Fibroblast of villous mesenchyme (primary cell): ENCODE measurements at regions not wholly inside any gene's neighbourhood (a gene's known extent, or its start where the extent isn't known, plus 50 kb on each side); places are given as distances from the start of the nearest gene placed in this dataset.

Experiments used
- DNase-seq: peaks from one replicate; pipeline ENCODE4 v3.0.0-alpha.2; 2010; ENCODE audit warnings: low read depth
- H3K4me3 ChIP-seq: 2 replicates; pipeline ENCODE4 v1.5.1; 2011; ENCODE audit warnings: low read depth, mild to moderate bottlenecking, low read length
- TF ChIP-seq, protein P1 (sequence below): IDR thresholded peaks from 2 replicates; pipeline ENCODE4 v1.5.1; 2012; ENCODE audit warnings: low read depth, mild to moderate bottlenecking, low read length; ENCODE audit not compliant: insufficient read depth

DNA sequence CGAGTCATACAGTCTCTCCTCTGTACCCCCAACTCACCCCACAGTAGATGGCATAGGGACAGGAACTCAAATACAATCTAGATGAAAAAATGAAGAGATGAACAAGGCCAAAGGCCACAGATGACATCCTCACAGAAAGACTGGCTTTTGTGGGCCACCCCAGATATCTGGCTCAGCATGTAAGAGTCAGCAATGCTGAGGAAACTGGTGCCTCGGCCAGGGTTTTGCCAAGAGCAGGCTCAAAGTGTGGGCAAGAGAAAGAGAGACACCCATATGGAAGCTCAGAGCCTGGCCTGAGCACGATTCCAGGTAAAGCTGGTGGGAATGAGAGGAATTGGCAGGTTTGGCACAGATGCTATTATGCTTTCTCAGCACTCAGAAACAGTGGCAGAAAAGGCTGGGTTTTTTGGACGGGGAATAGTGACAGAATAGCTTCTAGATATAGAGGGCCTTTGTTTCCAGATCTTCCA is 460.6 kb downstream of the FOXO1 start:
- DNase-seq: no peak
- TF ChIP-seq, protein P1, sequence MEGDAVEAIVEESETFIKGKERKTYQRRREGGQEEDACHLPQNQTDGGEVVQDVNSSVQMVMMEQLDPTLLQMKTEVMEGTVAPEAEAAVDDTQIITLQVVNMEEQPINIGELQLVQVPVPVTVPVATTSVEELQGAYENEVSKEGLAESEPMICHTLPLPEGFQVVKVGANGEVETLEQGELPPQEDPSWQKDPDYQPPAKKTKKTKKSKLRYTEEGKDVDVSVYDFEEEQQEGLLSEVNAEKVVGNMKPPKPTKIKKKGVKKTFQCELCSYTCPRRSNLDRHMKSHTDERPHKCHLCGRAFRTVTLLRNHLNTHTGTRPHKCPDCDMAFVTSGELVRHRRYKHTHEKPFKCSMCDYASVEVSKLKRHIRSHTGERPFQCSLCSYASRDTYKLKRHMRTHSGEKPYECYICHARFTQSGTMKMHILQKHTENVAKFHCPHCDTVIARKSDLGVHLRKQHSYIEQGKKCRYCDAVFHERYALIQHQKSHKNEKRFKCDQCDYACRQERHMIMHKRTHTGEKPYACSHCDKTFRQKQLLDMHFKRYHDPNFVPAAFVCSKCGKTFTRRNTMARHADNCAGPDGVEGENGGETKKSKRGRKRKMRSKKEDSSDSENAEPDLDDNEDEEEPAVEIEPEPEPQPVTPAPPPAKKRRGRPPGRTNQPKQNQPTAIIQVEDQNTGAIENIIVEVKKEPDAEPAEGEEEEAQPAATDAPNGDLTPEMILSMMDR: no peak
- H3K4me3 ChIP-seq: no peak overlapping the region

DNA sequence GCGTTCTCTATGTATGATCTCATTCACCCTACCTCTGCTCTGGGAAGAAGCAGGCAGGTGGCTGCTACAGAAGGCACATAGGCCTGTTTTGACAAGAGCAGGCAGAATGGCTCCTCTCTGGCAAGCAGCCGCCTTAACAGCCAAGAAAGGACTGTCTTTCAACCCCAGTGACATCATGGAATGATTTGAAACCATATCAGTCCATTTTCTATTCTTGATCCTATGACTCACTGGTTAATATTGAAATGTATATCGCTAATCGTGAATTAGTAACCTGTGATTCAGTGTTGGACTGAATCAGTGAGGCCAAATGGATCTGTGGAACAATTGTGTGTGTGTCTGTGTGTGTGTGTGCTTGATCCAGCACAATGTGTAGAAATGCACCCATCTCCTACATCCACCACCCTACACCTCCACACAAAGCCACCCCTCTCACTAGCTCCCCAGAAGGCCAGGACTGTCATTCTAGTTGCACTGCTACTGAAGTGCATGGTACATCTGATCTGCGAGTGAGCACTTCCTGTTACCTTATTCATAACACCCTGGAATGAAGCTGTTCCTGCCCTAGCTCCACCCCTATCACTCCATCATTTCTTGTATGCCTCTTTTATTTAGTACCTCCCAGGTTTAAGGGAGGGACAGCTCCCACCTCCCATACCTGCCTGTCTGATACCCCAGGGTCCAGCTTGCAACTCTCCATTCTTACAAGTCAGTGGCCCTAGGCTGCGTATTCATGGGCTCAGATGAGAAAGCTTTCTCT is 460.0 kb downstream of the FOXO1 start:
- DNase-seq: no peak
- TF ChIP-seq, protein P1: no peak
- H3K4me3 ChIP-seq: no peak overlapping the region

- DNase-seq: no peak
- TF ChIP-seq, protein P1: no peak
Observed at GRCh38 chr13:40207001-40207478, 459.4 kb downstream of the FOXO1 start.

DNA sequence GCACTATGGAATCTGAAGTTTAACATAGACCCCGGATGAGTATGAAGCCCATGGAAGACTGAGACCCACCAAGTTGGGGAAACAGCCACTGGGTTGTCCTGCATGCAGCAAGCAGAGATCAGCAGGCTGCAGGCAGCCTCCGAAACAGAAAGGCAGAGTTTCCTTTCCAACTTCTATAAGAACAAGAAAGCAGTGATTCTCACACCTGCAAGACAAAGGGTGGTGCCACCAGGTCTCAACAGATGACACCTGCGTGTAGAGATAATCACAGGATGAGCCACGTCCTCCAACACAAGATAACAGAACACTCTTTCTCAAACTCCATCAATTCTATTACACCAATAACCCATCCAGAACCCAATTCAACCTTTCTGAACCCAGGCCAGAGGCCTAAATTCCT is 457.9 kb downstream of the FOXO1 start:
- DNase-seq: no peak
- H3K4me3 ChIP-seq: no peak overlapping the region
- TF ChIP-seq, protein P1: no peak

More at GRCh38 chr13:40207001-40207478, 459.4 kb downstream of the FOXO1 start:
- no peak overlapping the region for H3K4me3 ChIP-seq

DNA sequence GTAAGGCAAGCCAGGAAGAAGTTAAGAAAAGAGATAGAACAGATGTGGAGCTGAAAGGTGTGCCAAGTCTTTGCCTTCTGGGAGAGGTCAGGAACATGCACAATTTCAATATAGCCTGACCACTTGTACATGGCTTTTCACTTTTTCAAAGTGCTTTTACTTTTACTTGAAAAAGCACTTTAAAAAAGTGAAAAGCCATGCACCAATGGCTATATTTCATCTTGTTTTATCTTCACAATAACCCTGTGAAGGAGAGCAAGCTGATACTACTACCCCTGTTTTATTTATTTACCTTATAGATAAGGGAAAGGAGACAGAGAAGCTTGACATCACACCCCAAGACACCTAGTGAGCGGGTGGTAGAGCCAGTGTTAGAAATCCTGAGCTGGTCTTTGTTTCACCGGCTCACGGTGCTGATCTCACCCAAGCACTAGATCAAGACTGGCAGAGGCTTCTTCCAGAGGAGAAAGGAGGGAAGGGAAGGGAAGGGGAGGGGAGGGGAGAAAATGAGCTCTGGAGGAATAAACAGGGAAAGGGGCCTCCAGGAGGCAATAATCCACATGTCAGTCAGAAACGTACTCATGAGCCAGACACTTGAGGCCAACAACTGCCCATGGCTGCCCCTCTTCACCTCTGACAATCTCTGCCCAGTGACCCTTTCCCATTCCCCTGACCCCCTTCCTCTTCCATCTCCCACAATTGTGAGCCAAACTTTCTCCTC is 455.4 kb downstream of the FOXO1 start:
- no peak overlapping the region for H3K4me3 ChIP-seq
- no peak for DNase-seq
- TF ChIP-seq, protein P1: no peak

DNA sequence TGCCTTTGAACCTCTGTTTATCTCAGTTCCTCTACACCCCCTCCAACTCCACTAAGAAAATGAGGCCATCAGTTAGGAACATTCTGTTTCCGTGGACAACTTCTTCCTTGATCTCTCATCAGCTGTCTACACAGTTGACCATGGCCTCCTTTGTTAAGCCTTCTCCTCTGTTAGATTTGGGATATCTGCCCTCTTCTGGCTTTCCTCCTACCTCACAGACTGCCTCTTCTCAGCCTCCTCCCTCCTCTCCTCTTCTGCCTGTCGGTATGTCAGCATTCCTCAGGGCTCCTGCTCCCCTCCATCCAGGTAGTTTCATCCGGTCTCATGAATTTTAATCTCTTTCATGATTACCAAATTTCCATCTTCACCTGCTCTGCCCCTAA is 454.9 kb downstream of the FOXO1 start:
- TF ChIP-seq, protein P1: no peak
- no peak for DNase-seq
- no peak overlapping the region for H3K4me3 ChIP-seq
